ENCODE measurements at regions not wholly inside any gene's neighbourhood (a gene's known extent, or its start where the extent isn't known, plus 50 kb on each side); places are given as distances from the start of the nearest gene placed in this dataset.

DNA sequence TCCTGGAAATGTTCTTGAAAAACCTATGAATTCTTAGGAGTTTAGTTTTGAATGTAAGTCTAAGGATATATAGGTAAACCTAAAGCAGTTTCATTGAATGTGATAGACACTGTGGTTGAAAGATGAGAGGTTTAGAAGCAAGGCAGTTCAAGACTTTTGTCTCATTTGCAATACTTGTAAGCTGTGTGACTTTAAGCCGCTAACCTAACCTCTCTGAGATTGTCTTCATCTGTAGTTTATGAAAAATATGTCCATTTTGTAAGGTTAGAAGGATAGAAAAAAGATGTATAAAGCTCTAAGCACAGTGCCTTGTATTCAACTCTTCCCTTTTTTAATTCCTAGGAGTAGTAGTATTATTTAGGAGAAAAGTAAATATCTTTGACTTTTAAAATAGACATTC lies 306.6 kb upstream of the ARRDC4 start:
- H3K27me3 ChIP-seq, result no peaks in the 10 kb centered on the region
- TF ChIP-seq EP300 (IDR thresholded peaks at IDR 0.05) (no peak), POLR2A (IDR thresholded peaks at IDR 0.05) (no peak), POLR2AphosphoS5 (IDR thresholded peaks at IDR 0.05) (no peak)
- TF ChIP-seq, protein P1, sequence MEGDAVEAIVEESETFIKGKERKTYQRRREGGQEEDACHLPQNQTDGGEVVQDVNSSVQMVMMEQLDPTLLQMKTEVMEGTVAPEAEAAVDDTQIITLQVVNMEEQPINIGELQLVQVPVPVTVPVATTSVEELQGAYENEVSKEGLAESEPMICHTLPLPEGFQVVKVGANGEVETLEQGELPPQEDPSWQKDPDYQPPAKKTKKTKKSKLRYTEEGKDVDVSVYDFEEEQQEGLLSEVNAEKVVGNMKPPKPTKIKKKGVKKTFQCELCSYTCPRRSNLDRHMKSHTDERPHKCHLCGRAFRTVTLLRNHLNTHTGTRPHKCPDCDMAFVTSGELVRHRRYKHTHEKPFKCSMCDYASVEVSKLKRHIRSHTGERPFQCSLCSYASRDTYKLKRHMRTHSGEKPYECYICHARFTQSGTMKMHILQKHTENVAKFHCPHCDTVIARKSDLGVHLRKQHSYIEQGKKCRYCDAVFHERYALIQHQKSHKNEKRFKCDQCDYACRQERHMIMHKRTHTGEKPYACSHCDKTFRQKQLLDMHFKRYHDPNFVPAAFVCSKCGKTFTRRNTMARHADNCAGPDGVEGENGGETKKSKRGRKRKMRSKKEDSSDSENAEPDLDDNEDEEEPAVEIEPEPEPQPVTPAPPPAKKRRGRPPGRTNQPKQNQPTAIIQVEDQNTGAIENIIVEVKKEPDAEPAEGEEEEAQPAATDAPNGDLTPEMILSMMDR (IDR thresholded peaks at IDR 0.05), result no peak
- DNase-seq (no peak), ATAC-seq (ENCODE audit: low FRiP score in 2 of 2) (no peak)
- no peak overlapping the region for H3K4me3 ChIP-seq
- no peaks in the 10 kb centered on the region for H3K4me1 ChIP-seq
- H3K27ac ChIP-seq, result no peak overlapping the region
- WGBS, 2 donors, result 88 to 95% methylated on average over 1 of the region's 1 CpG
- H3K9me3 ChIP-seq, result no peaks in the 10 kb centered on the region
- H3K36me3 ChIP-seq, result no peaks in the 10 kb centered on the region

DNA sequence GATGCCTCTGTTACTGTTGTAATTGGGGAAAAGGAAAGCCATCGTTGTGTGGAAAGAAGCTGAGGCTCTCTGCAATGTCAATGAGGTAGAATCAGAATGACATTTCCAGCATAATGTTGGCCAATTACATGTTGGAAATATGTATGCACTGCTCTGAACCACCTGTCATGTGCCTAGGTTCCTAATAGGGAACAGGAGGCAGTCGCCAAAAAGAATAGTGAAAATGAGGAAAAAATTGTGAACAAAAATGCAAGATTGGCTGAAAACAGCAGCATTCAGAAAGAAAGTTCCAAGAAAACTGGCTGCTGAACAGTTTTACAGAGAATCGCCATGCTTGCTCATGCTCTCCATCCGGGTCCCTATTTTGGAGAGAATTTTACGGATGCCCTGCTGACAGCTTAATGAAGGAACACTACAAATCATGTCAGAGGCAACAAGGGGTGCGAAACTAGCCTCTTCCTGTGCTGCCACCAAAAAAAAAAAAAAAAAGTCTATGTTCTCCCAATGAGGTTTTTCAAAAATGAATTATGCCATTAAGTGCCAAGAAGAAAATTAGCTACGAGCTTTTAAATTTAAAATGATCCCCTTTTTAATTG lies 305.9 kb upstream of the ARRDC4 start:
- Histone ChIP-seq H3K27me3 (no peaks in the 10 kb centered on the region), H3K27ac (no peak overlapping the region), H3K4me3 (no peak overlapping the region), H3K36me3 (no peaks in the 10 kb centered on the region), H3K9me3 (no peaks in the 10 kb centered on the region), H3K4me1 (no peaks in the 10 kb centered on the region)
- TF ChIP-seq POLR2A (IDR thresholded peaks at IDR 0.05) (no peak), POLR2AphosphoS5 (IDR thresholded peaks at IDR 0.05) (no peak), EP300 (IDR thresholded peaks at IDR 0.05) (no peak)
- TF ChIP-seq, protein P1 (IDR thresholded peaks at IDR 0.05), result no peak
- WGBS, 2 donors, result 23 to 29% methylated on average over 7 of the region's 7 CpGs
- DNase-seq, result no peak
- ATAC-seq (ENCODE audit: low FRiP score in 2 of 2), result no peak

DNA sequence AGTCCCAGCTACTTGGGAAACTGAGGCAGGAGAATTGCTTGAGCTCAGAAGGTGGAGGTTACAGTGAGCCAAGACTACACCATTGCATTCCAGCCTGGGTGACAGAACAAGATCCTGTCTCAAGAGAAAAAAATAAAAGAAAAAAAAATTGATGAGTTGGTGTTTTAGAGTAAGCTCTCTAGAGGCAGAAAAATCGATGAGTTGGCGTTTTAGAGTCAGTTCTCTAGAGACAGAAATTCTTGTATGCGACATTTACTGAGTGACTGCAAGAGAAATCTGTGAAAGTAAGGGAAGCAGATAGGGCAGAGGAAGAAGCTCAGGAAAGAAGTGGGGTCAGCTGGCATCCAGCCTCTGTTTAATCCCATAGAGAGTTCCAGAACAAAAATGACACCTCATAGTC lies 298.7 kb upstream of the ARRDC4 start:
- ATAC-seq (ENCODE audit: low FRiP score in 2 of 2) (no peak), DNase-seq (no peak)
- no peaks in the 10 kb centered on the region for H3K36me3 ChIP-seq
- no peak overlapping the region for H3K4me3 ChIP-seq
- no peak overlapping the region for H3K27ac ChIP-seq
- no peaks in the 10 kb centered on the region for H3K9me3 ChIP-seq
- WGBS, 2 donors, result 52 to 83% methylated on average over 3 of the region's 3 CpGs
- TF ChIP-seq, protein P1 (IDR thresholded peaks at IDR 0.05), result no peak
- no peak for TF ChIP-seq POLR2AphosphoS5 (IDR thresholded peaks at IDR 0.05)
- TF ChIP-seq POLR2A (IDR thresholded peaks at IDR 0.05), result no peak
- no peak for TF ChIP-seq EP300 (IDR thresholded peaks at IDR 0.05)
- H3K27me3 ChIP-seq, result no peaks in the 10 kb centered on the region
- H3K4me1 ChIP-seq, result no peaks in the 10 kb centered on the region

DNA sequence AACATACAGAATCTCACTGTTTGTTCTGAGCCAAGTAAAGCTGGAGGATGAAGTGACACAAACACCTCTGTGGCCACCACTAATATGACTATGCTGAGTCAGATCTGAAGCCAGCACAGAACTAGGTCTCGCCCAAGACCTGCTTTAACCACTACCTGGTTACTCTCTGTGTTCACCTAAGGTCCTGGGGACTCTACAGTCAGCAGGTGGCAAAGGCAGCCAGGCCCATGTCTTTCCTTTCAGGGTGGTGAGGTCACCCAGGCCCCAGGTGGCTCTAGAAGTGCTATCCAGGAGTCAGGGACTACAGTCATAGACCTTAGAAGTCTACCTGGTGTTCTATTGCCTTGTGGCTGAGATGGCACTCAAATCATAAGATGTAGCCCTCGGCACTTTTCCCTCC lies 287.9 kb upstream of the ARRDC4 start:
- ATAC-seq (ENCODE audit: low FRiP score in 2 of 2) (peak in 1 of 2 donors; percentile 11), DNase-seq (no peak)
- TF ChIP-seq POLR2AphosphoS5 (IDR thresholded peaks at IDR 0.05) (no peak), POLR2A (IDR thresholded peaks at IDR 0.05) (no peak), EP300 (IDR thresholded peaks at IDR 0.05) (no peak)
- TF ChIP-seq, protein P1 (IDR thresholded peaks at IDR 0.05), result no peak
- no peaks in the 10 kb centered on the region for H3K36me3 ChIP-seq
- H3K27me3 ChIP-seq, result no peaks in the 10 kb centered on the region
- no peaks in the 10 kb centered on the region for H3K4me1 ChIP-seq
- H3K27ac ChIP-seq, result no peak overlapping the region
- no peak overlapping the region for H3K4me3 ChIP-seq
- no peaks in the 10 kb centered on the region for H3K9me3 ChIP-seq
- 42 to 52% methylated on average over 2 of the region's 2 CpGs for WGBS, 2 donors

DNA sequence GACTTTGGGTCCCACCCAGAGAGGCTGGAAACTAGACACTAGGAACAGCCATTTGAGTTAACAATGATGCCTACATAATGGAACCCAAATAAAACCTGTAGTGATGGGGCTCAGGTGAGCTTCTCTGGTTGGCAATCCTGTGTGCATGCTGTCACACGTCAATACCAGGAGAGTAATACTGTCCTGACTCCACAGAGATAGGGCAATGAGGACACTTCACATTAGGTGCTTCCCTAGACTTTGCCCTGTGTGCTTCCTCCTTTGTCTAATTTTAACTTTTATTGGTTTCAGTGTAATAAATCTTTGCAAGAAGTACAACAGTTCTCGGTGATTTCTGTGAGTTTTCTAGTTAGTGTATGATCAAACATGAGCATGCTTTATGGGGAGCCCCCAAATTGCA lies 281.8 kb upstream of the ARRDC4 start:
- TF ChIP-seq, protein P1 (IDR thresholded peaks at IDR 0.05), result no peak
- TF ChIP-seq POLR2AphosphoS5 (IDR thresholded peaks at IDR 0.05) (no peak), POLR2A (IDR thresholded peaks at IDR 0.05) (no peak), EP300 (IDR thresholded peaks at IDR 0.05) (no peak)
- DNase-seq (no peak), ATAC-seq (ENCODE audit: low FRiP score in 2 of 2) (no peak)
- Histone ChIP-seq H3K27me3 (no peaks in the 10 kb centered on the region), H3K4me1 (no peaks in the 10 kb centered on the region), H3K27ac (no peak overlapping the region), H3K36me3 (no peaks in the 10 kb centered on the region), H3K9me3 (no peaks in the 10 kb centered on the region), H3K4me3 (no peak overlapping the region)
- WGBS, 2 donors, result 48 to 57% methylated on average over 2 of the region's 2 CpGs
